SJCRH30 (cell line): ENCODE measurements at regions not wholly inside any gene's neighbourhood (a gene's known extent, or its start where the extent isn't known, plus 50 kb on each side); places are given as distances from the start of the nearest gene placed in this dataset.

Experiments used
- DNase-seq, 2 experiments: peaks; one replicate each; pipeline ENCODE4 v3.0.0-alpha.2; 2015 to 2020
- H3K27ac ChIP-seq: fragments of 250-450 bp; sonication (Bioruptor Pico); 2 replicates; pipeline ENCODE4 v1.5.1; 2020; ENCODE audit warnings: mild to moderate bottlenecking, moderate library complexity
- H3K27me3 ChIP-seq: fragments of 250-450 bp; sonication (Bioruptor Pico); 2 replicates; pipeline ENCODE4 v1.5.1; 2020; ENCODE audit warnings: mild to moderate bottlenecking, moderate library complexity
- H3K36me3 ChIP-seq: fragments of 250-450 bp; sonication (Bioruptor Pico); 2 replicates; pipeline ENCODE4 v1.5.1; 2020; ENCODE audit warnings: mild to moderate bottlenecking, moderate library complexity
- H3K4me1 ChIP-seq: fragments of 250-450 bp; sonication (Bioruptor Pico); 2 replicates; pipeline ENCODE4 v1.5.1; 2020; ENCODE audit warnings: mild to moderate bottlenecking, moderate library complexity
- H3K4me3 ChIP-seq: fragments of 250-450 bp; sonication (Bioruptor Pico); 2 replicates; pipeline ENCODE4 v1.5.1; 2020; ENCODE audit warnings: mild to moderate bottlenecking, moderate library complexity
- H3K9me3 ChIP-seq: fragments of 250-450 bp; sonication (Bioruptor Pico); replicated peaks from 2 replicates; pipeline ENCODE4 v1.5.1; 2020; ENCODE audit warnings: mild to moderate bottlenecking, moderate library complexity

GRCh38 chrX:6778544-6779503 lies 243.9 kb upstream of the VCX3A start:
- no peak overlapping the region for H3K4me3 ChIP-seq
- H3K9me3 ChIP-seq = no peaks in the 10 kb centered on the region
- H3K36me3 ChIP-seq = no peaks in the 10 kb centered on the region
- DNase-seq = no peak
- H3K27me3 ChIP-seq = no peaks in the 10 kb centered on the region
- no peak overlapping the region for H3K27ac ChIP-seq
- H3K4me1 ChIP-seq = no peaks in the 10 kb centered on the region

- H3K9me3 ChIP-seq = no peaks in the 10 kb centered on the region
- H3K27me3 ChIP-seq = no peaks in the 10 kb centered on the region
- H3K4me3 ChIP-seq = no peak overlapping the region
- H3K27ac ChIP-seq = no peak overlapping the region
- no peaks in the 10 kb centered on the region for H3K36me3 ChIP-seq
- DNase-seq = no peak
- H3K4me1 ChIP-seq = no peaks in the 10 kb centered on the region
Measured at GRCh38 chrX:6777238-6778002, 242.5 kb upstream of the VCX3A start.

GRCh38 chrX:6770936-6771335 lies 236.0 kb upstream of the VCX3A start:
- Histone ChIP-seq H3K4me3 (no peak overlapping the region), H3K27ac (no peak overlapping the region), H3K4me1 (no peaks in the 10 kb centered on the region), H3K27me3 (no peaks in the 10 kb centered on the region), H3K36me3 (no peaks in the 10 kb centered on the region), H3K9me3 (no peaks in the 10 kb centered on the region)
- DNase-seq = no peak

GRCh38 chrX:6768881-6769280 lies 234.0 kb upstream of the VCX3A start:
- no peaks in the 10 kb centered on the region for H3K27me3 ChIP-seq
- no peak overlapping the region for H3K27ac ChIP-seq
- H3K9me3 ChIP-seq = no peaks in the 10 kb centered on the region
- DNase-seq = no peak
- H3K4me1 ChIP-seq = no peaks in the 10 kb centered on the region
- H3K4me3 ChIP-seq = no peak overlapping the region
- H3K36me3 ChIP-seq = no peaks in the 10 kb centered on the region

GRCh38 chrX:6761251-6761650 lies 226.3 kb upstream of the VCX3A start:
- H3K36me3 ChIP-seq = no peaks in the 10 kb centered on the region
- DNase-seq = no peak
- no peaks in the 10 kb centered on the region for H3K27me3 ChIP-seq
- H3K4me1 ChIP-seq = no peaks in the 10 kb centered on the region
- no peak overlapping the region for H3K27ac ChIP-seq
- H3K9me3 ChIP-seq = no peaks in the 10 kb centered on the region
- H3K4me3 ChIP-seq = no peak overlapping the region

- Histone ChIP-seq H3K4me1 (no peaks in the 10 kb centered on the region), H3K4me3 (no peak overlapping the region), H3K27me3 (no peaks in the 10 kb centered on the region), H3K9me3 (no peaks in the 10 kb centered on the region), H3K27ac (no peak overlapping the region), H3K36me3 (no peaks in the 10 kb centered on the region)
- DNase-seq = no peak
Measured at GRCh38 chrX:6759655-6760375, 224.9 kb upstream of the VCX3A start.

GRCh38 chrX:6758234-6758633 lies 223.3 kb upstream of the VCX3A start:
- Histone ChIP-seq H3K36me3 (no peaks in the 10 kb centered on the region), H3K4me1 (no peaks in the 10 kb centered on the region), H3K4me3 (no peak overlapping the region), H3K27me3 (no peaks in the 10 kb centered on the region), H3K9me3 (no peaks in the 10 kb centered on the region), H3K27ac (no peak overlapping the region)
- DNase-seq = no peak

GRCh38 chrX:6757631-6758030 lies 222.7 kb upstream of the VCX3A start:
- Histone ChIP-seq H3K4me3 (no peak overlapping the region), H3K9me3 (no peaks in the 10 kb centered on the region), H3K27me3 (no peaks in the 10 kb centered on the region), H3K4me1 (no peaks in the 10 kb centered on the region), H3K27ac (no peak overlapping the region), H3K36me3 (no peaks in the 10 kb centered on the region)
- DNase-seq = no peak

- Histone ChIP-seq H3K36me3 (no peaks in the 10 kb centered on the region), H3K4me3 (no peak overlapping the region), H3K4me1 (no peaks in the 10 kb centered on the region), H3K27ac (no peak overlapping the region), H3K27me3 (no peaks in the 10 kb centered on the region), H3K9me3 (no peaks in the 10 kb centered on the region)
- no peak for DNase-seq
Measured at GRCh38 chrX:6748595-6748994, 213.7 kb upstream of the VCX3A start.

GRCh38 chrX:6738518-6739470 lies 203.9 kb upstream of the VCX3A start:
- no peak overlapping the region for H3K27ac ChIP-seq
- no peaks in the 10 kb centered on the region for H3K4me1 ChIP-seq
- H3K36me3 ChIP-seq = no peaks in the 10 kb centered on the region
- DNase-seq = no peak
- no peaks in the 10 kb centered on the region for H3K9me3 ChIP-seq
- H3K27me3 ChIP-seq = no peaks in the 10 kb centered on the region
- no peak overlapping the region for H3K4me3 ChIP-seq

GRCh38 chrX:6734844-6735634 lies 200.1 kb upstream of the VCX3A start:
- no peaks in the 10 kb centered on the region for H3K36me3 ChIP-seq
- H3K4me1 ChIP-seq = no peaks in the 10 kb centered on the region
- H3K27ac ChIP-seq = no peak overlapping the region
- no peak overlapping the region for H3K4me3 ChIP-seq
- no peak for DNase-seq
- H3K9me3 ChIP-seq = no peaks in the 10 kb centered on the region
- no peaks in the 10 kb centered on the region for H3K27me3 ChIP-seq

- Histone ChIP-seq H3K9me3 (no peaks in the 10 kb centered on the region), H3K4me1 (no peaks in the 10 kb centered on the region), H3K36me3 (no peaks in the 10 kb centered on the region), H3K27me3 (no peaks in the 10 kb centered on the region), H3K4me3 (no peak overlapping the region), H3K27ac (no peak overlapping the region)
- no peak for DNase-seq
Measured at GRCh38 chrX:6732101-6732500, 197.2 kb upstream of the VCX3A start.

- H3K4me3 ChIP-seq = no peak overlapping the region
- H3K9me3 ChIP-seq = no peaks in the 10 kb centered on the region
- DNase-seq = peak in 1 of 2 experiments; percentile 19
Measured at GRCh38 chrX:6729626-6730025, 194.7 kb upstream of the VCX3A start.

More at GRCh38 chrX:6729626-6730025, 194.7 kb upstream of the VCX3A start:
- no peaks in the 10 kb centered on the region for H3K36me3 ChIP-seq
- H3K27ac ChIP-seq = peak overlapping the region; percentile 6; the same call in 1 of the 2 replicates
- H3K27me3 ChIP-seq = no peaks in the 10 kb centered on the region
- no peaks in the 10 kb centered on the region for H3K4me1 ChIP-seq
